H9 (cell line): ENCODE measurements at regions not wholly inside any gene's neighbourhood (a gene's known extent, or its start where the extent isn't known, plus 50 kb on each side); places are given as distances from the start of the nearest gene placed in this dataset.

Experiments used
- DNase-seq: peaks from one replicate; pipeline ENCODE4 v3.0.0-alpha.2; 2017
- H2AFZ ChIP-seq: one replicate; pipeline ENCODE4 v1.6.1; 2013; ENCODE audit warnings: mild to moderate bottlenecking, low read length, control low read depth, moderate library complexity
- H2AK5ac ChIP-seq: 2 replicates; pipeline ENCODE4 v1.6.1; 2013; ENCODE audit warnings: low read length, control low read depth, mixed read lengths; ENCODE audit not compliant: insufficient read length
- H2BK120ac ChIP-seq: one replicate; pipeline ENCODE4 v1.6.1; 2013; ENCODE audit warnings: low read depth, mild to moderate bottlenecking, low read length, control low read depth, inconsistent platforms; ENCODE audit not compliant: poor library complexity, severe bottlenecking
- H2BK12ac ChIP-seq: 2 replicates; pipeline ENCODE4 v1.6.1; 2013; ENCODE audit warnings: low read length, control low read depth, mixed read lengths, low read depth; ENCODE audit not compliant: insufficient read length
- H2BK15ac ChIP-seq: 2 replicates; pipeline ENCODE4 v1.6.1; 2013; ENCODE audit warnings: low read depth, low read length, control low read depth
- H2BK20ac ChIP-seq: one replicate; pipeline ENCODE4 v1.6.1; 2013; ENCODE audit warnings: low read depth, mild to moderate bottlenecking, low read length, control low read depth, inconsistent platforms; ENCODE audit not compliant: poor library complexity, severe bottlenecking
- H2BK5ac ChIP-seq: 2 replicates; pipeline ENCODE4 v1.6.1; 2013; ENCODE audit warnings: low read length, control low read depth, mixed read lengths; ENCODE audit not compliant: insufficient read length
- H3K14ac ChIP-seq: 2 replicates; pipeline ENCODE4 v1.6.1; 2013; ENCODE audit warnings: low read length, control low read depth; ENCODE audit not compliant: insufficient read depth
- H3K18ac ChIP-seq: 2 replicates; pipeline ENCODE4 v1.6.1; 2013; ENCODE audit warnings: low read depth, mild to moderate bottlenecking, mixed read lengths, low read length, control low read depth; ENCODE audit not compliant: insufficient read length
- H3K23ac ChIP-seq: 2 replicates; pipeline ENCODE4 v1.6.1; 2013; ENCODE audit warnings: low read length, control low read depth, mixed read lengths, low read depth; ENCODE audit not compliant: insufficient read length
- H3K23me2 ChIP-seq: 2 replicates; pipeline ENCODE4 v1.6.1; 2013; ENCODE audit warnings: low read depth, mild to moderate bottlenecking, mixed read lengths, low read length, control low read depth; ENCODE audit not compliant: insufficient read length, poor library complexity, severe bottlenecking
- H3K27ac ChIP-seq: 2 replicates; pipeline ENCODE4 v1.5.1; 2013; ENCODE audit warnings: low read length, control low read depth, mixed read lengths, low read depth; ENCODE audit not compliant: insufficient read length
- H3K27me3 ChIP-seq: 2 replicates; pipeline ENCODE4 v1.6.1; 2013; ENCODE audit warnings: low read length, control low read depth, inconsistent platforms; ENCODE audit not compliant: insufficient read depth
- H3K4ac ChIP-seq: 2 replicates; pipeline ENCODE4 v1.6.1; 2013; ENCODE audit warnings: low read depth, mild to moderate bottlenecking, control low read depth, inconsistent platforms, low read length, moderate library complexity
- H3K4me1 ChIP-seq: 2 replicates; pipeline ENCODE4 v1.6.1; 2013; ENCODE audit warnings: low read length, control low read depth, inconsistent platforms; ENCODE audit not compliant: insufficient read depth
- H3K4me2 ChIP-seq: 2 replicates; pipeline ENCODE4 v1.6.1; 2013; ENCODE audit warnings: low read length, control low read depth, mixed read lengths; ENCODE audit not compliant: insufficient read length, insufficient read depth
- H3K56ac ChIP-seq: 2 replicates; pipeline ENCODE4 v1.6.1; 2013; ENCODE audit warnings: low read depth, mild to moderate bottlenecking, mixed read lengths, low read length, control low read depth; ENCODE audit not compliant: insufficient read length
- H3K79me1 ChIP-seq: 2 replicates; pipeline ENCODE4 v1.6.1; 2013; ENCODE audit warnings: low read depth, mild to moderate bottlenecking, moderate library complexity, low read length, control low read depth, inconsistent platforms; ENCODE audit not compliant: insufficient read depth, poor library complexity, severe bottlenecking
- H3K79me2 ChIP-seq: 2 replicates; pipeline ENCODE4 v1.6.1; 2013; ENCODE audit warnings: low read length, control low read depth, inconsistent platforms; ENCODE audit not compliant: insufficient read depth
- H3K9ac ChIP-seq: 2 replicates; pipeline ENCODE4 v1.6.1; 2013; ENCODE audit warnings: low read length, control low read depth, mixed read lengths; ENCODE audit not compliant: insufficient read length; ENCODE audit errors: extremely low read depth
- H3K9me3 ChIP-seq: one replicate; pipeline ENCODE4 v1.6.1; 2013; ENCODE audit warnings: low read depth, low read length, inconsistent platforms; ENCODE audit not compliant: control insufficient read depth
- H3T11ph ChIP-seq: one replicate; pipeline ENCODE4 v1.6.1; 2013; ENCODE audit warnings: mild to moderate bottlenecking, low read length, control low read depth, inconsistent platforms
- H4K20me1 ChIP-seq: one replicate; pipeline ENCODE4 v1.6.1; 2013; ENCODE audit not compliant: control insufficient read depth, insufficient read length, insufficient read depth
- H4K5ac ChIP-seq: 2 replicates; pipeline ENCODE4 v1.6.1; 2013; ENCODE audit warnings: low read depth, mild to moderate bottlenecking, mixed read lengths, low read length, control low read depth; ENCODE audit not compliant: insufficient read length
- H4K8ac ChIP-seq: replicated peaks from 2 replicates; pipeline ENCODE4 v1.6.1; 2013; ENCODE audit warnings: low read length, control low read depth, mixed read lengths, low read depth; ENCODE audit not compliant: insufficient read length
- H4K91ac ChIP-seq: 2 replicates; pipeline ENCODE4 v1.6.1; 2013; ENCODE audit warnings: low read depth, mild to moderate bottlenecking, moderate library complexity, mixed read lengths, low read length, control low read depth; ENCODE audit not compliant: insufficient read length
- H3K27ac Mint-ChIP-seq, 3 experiments: 2 replicates in 2 of 3; 3 replicates in 1 of 3; pipeline ENCODE4 v1.8.0; 2020 to 2021; ENCODE audit warnings: mixed read lengths in 3 of 3, mild to moderate bottlenecking in 1 of 3, moderate library complexity in 1 of 3
- H3K27me3 Mint-ChIP-seq: 2 replicates; pipeline ENCODE4 v1.8.0; 2021; ENCODE audit warnings: low read depth, mild to moderate bottlenecking, moderate library complexity, mixed read lengths
- H3K36me3 Mint-ChIP-seq, 3 experiments: 2 replicates in 2 of 3; 3 replicates in 1 of 3; pipeline ENCODE4 v1.8.0; 2020 to 2021; ENCODE audit warnings: low read depth in 3 of 3, mixed read lengths in 3 of 3; ENCODE audit not compliant: insufficient read depth in 1 of 3
- H3K4me1 Mint-ChIP-seq, 2 experiments: 2 replicates each; pipeline ENCODE4 v1.8.0; 2020; ENCODE audit warnings: mixed read lengths in 2 of 2
- H3K4me3 Mint-ChIP-seq, 2 experiments: 2 replicates in 1 of 2; 3 replicates in 1 of 2; pipeline ENCODE4 v1.8.0; 2020 to 2021; ENCODE audit warnings: mild to moderate bottlenecking in 2 of 2, mixed read lengths in 2 of 2, moderate library complexity in 1 of 2
- H3K9me3 Mint-ChIP-seq, 2 experiments: 2 replicates in 1 of 2; 3 replicates in 1 of 2; pipeline ENCODE4 v1.8.0; 2020; ENCODE audit warnings: mild to moderate bottlenecking in 2 of 2, mixed read lengths in 2 of 2, moderate library complexity in 1 of 2
- CTCF ChIP-seq: fragments of 200-600 bp; sonication (generic); conservative IDR thresholded peaks from 3 replicates; pipeline ENCODE4 v1.8.0; 2021; ENCODE audit warnings: antibody characterized with exemption, mild to moderate bottlenecking
- WGBS: extraction: QIAGEN DNeasy Blood & Tissue Kit; methylation state at CpG from one replicate; pipeline ENCODE4 v1.1.7; 2013; ENCODE audit warnings: missing lambda C conversion rate, low lambda C conversion rate, mixed read lengths; ENCODE audit not compliant: insufficient read length; ENCODE audit errors: extremely low coverage; 5-methylcytosine and 5-hydroxymethylcytosine counted together

- no peaks in the 10 kb centered on the region for H4K20me1 ChIP-seq
- no peak overlapping the region for H3K4me2 ChIP-seq
- H3K79me2 ChIP-seq = no peaks in the 10 kb centered on the region
- Mint-ChIP-seq H3K27me3 (peaks cover 3% of the 10 kb centered on the region), H3K9me3 (no peaks in the 10 kb centered on the region), H3K27ac (no peak overlapping the region), H3K4me3 (no peak overlapping the region), H3K4me1 (no peaks in the 10 kb centered on the region), H3K36me3 (no peaks in the 10 kb centered on the region)
- no peak overlapping the region for H2BK15ac ChIP-seq
- no peak overlapping the region for H3K14ac ChIP-seq
- no peak overlapping the region for H2BK5ac ChIP-seq
- no peaks in the 10 kb centered on the region for H3K23me2 ChIP-seq
- H2BK12ac ChIP-seq = no peak overlapping the region
- no peak overlapping the region for H2AFZ ChIP-seq
- H3K9ac ChIP-seq = no peak overlapping the region
- H3K56ac ChIP-seq = no peak overlapping the region
- H4K91ac ChIP-seq = no peak overlapping the region
- no peak overlapping the region for H3K18ac ChIP-seq
- H3K27me3 ChIP-seq = no peaks in the 10 kb centered on the region
- H3K23ac ChIP-seq = no peak overlapping the region
- no peak overlapping the region for H3T11ph ChIP-seq
- H2BK120ac ChIP-seq = no peak overlapping the region
- H3K79me1 ChIP-seq = no peaks in the 10 kb centered on the region
- no peak overlapping the region for H3K4ac ChIP-seq
- DNase-seq = no peak
- H2AK5ac ChIP-seq = no peak overlapping the region
- no peak overlapping the region for H2BK20ac ChIP-seq
- no peak overlapping the region for H4K5ac ChIP-seq
- no CpG with 5 or more reads among the region's 1 CpG for WGBS
- H4K8ac ChIP-seq = no peak overlapping the region
- no peak for TF ChIP-seq CTCF
- H3K27ac ChIP-seq = no peak overlapping the region
- H3K9me3 ChIP-seq = no peaks in the 10 kb centered on the region
- H3K4me1 ChIP-seq = no peaks in the 10 kb centered on the region
These were observed 334.9 kb upstream of the MON1B start for GRCh38 chr16:76856112-76856511.
